OCI-LY7 (cell line): ENCODE measurements at regions not wholly inside any gene's neighbourhood (a gene's known extent, or its start where the extent isn't known, plus 50 kb on each side); places are given as distances from the start of the nearest gene placed in this dataset.

Experiments
- BruUV-seq: library from RNA; stranded (reverse); fragments of 400-500 nt; replicated peaks from 2 replicates; lab custom pipeline; 2021; lab: Mats Ljungman, UMichigan
- CTCF ChIA-PET: fragments of 300-600 bp; sonication (Branson Sonifier 250); formaldehyde crosslinking; loops from one replicate; lab custom pipeline; 2022; ENCODE audit warnings: antibody characterized with exemption; ENCODE audit not compliant: unreplicated experiment; lab: Charles Lee
- POLR2A ChIA-PET: fragments of 300-600 bp; sonication (Branson Sonifier 250); formaldehyde crosslinking; loops from one replicate; lab custom pipeline; 2022; ENCODE audit warnings: antibody characterized with exemption; lab: Charles Lee
- DNase-seq: peaks from one replicate; pipeline ENCODE4 v3.0.0-alpha.2; 2015; ENCODE audit warnings: low spot score
- H2AFZ ChIP-seq: fragments of 200-600 bp; sonication (generic), shearing (Covaris generic); 2 replicates; pipeline ENCODE4 v1.6.1; 2014; ENCODE audit warnings: mild to moderate bottlenecking, antibody characterized with exemption, low read length, moderate library complexity
- H3K27ac ChIP-seq: fragments of 200-600 bp; sonication (generic); 2 replicates; pipeline ENCODE4 v1.5.1; 2014; ENCODE audit warnings: mixed run types, low read depth, mild to moderate bottlenecking, moderate library complexity, low read length, inconsistent platforms; ENCODE audit not compliant: poor library complexity, severe bottlenecking
- H3K36me3 ChIP-seq: fragments of 200-600 bp; sonication (generic); 2 replicates; pipeline ENCODE4 v1.6.1; 2014; ENCODE audit warnings: mild to moderate bottlenecking, antibody characterized with exemption, low read length, moderate library complexity, mixed read lengths; ENCODE audit not compliant: insufficient read depth
- H3K4me1 ChIP-seq: fragments of 200-600 bp; sonication (generic); 2 replicates; pipeline ENCODE4 v1.5.1; 2014; ENCODE audit warnings: mild to moderate bottlenecking, low read length; ENCODE audit not compliant: insufficient read depth, poor library complexity, severe bottlenecking
- H3K4me2 ChIP-seq: fragments of 200-600 bp; sonication (generic); 2 replicates; pipeline ENCODE4 v1.6.1; 2014; ENCODE audit warnings: mild to moderate bottlenecking, low read length
- H3K4me3 ChIP-seq: fragments of 200-600 bp; sonication (generic); 2 replicates; pipeline ENCODE4 v1.5.1; 2014; ENCODE audit warnings: mild to moderate bottlenecking, low read depth, low read length; ENCODE audit not compliant: poor library complexity, severe bottlenecking
- H3K79me2 ChIP-seq: fragments of 200-600 bp; sonication (generic); 2 replicates; pipeline ENCODE4 v1.6.1; 2016; ENCODE audit warnings: low read depth, mild to moderate bottlenecking, low read length, moderate library complexity, mixed read lengths; ENCODE audit not compliant: insufficient read depth
- H3K9me2 ChIP-seq: fragments of 200-600 bp; sonication (generic); 2 replicates; pipeline ENCODE4 v1.6.1; 2016; ENCODE audit warnings: mild to moderate bottlenecking, low read length, mixed read lengths; ENCODE audit not compliant: insufficient read depth
- H3K9me3 ChIP-seq: fragments of 200-600 bp; sonication (generic); 2 replicates; pipeline ENCODE4 v1.6.1; 2014; ENCODE audit warnings: mild to moderate bottlenecking, mixed run types, low read length, mixed read lengths
- H4K20me1 ChIP-seq: fragments of 200-600 bp; sonication (generic); 2 replicates; pipeline ENCODE4 v1.6.1; 2014; ENCODE audit warnings: mild to moderate bottlenecking, antibody characterized with exemption, low read length, moderate library complexity, mixed read lengths; ENCODE audit not compliant: insufficient read depth
- CTCF ChIP-seq: fragments of 200-600 bp; sonication (generic); conservative IDR thresholded peaks from 2 replicates; pipeline ENCODE4 v1.5.1; 2014; ENCODE audit warnings: mild to moderate bottlenecking, antibody characterized with exemption, low read length, moderate library complexity, mixed read lengths
- EZH2phosphoT487 ChIP-seq: fragments of 200-600 bp; sonication (generic); IDR thresholded peaks from 2 replicates; pipeline ENCODE4 v1.6.1; 2018; ENCODE audit warnings: low read depth, borderline replicate concordance, mild to moderate bottlenecking, mixed run types, antibody characterized with exemption, low read length, moderate library complexity, mixed read lengths
- intact Hi-C: fragments of 100-400 bp; cut with micrococcal nuclease; formaldehyde crosslinking; loops from one replicate; pipeline ENCODE4 v1.10.0; 2022; ENCODE audit not compliant: unreplicated experiment

- intact Hi-C loops: no loop called here
- CTCF ChIA-PET: no interaction called here
- Histone ChIP-seq H3K4me1 (no peaks in the 10 kb centered on the region), H3K27ac (no peak overlapping the region), H3K4me3 (no peak overlapping the region), H2AFZ (no peak overlapping the region), H3K4me2 (no peak overlapping the region), H3K36me3 (no peaks in the 10 kb centered on the region), H3K9me2 (no peaks in the 10 kb centered on the region), H3K9me3 (no peaks in the 10 kb centered on the region), H4K20me1 (no peaks in the 10 kb centered on the region), H3K79me2 (no peaks in the 10 kb centered on the region)
- BruUV-seq: no TSS peak
- POLR2A ChIA-PET: no interaction called here
- TF ChIP-seq EZH2phosphoT487: no peak
- TF ChIP-seq CTCF: no peak
- DNase-seq: no peak
Measured at GRCh38 chr15:96076350-96076749, 254.2 kb upstream of the NR2F2 start.

GRCh38 chr15:96079041-96079440, 251.5 kb upstream of the NR2F2 start:
- BruUV-seq: no TSS peak
- Histone ChIP-seq H3K27ac (no peak overlapping the region), H4K20me1 (no peaks in the 10 kb centered on the region), H2AFZ (no peak overlapping the region), H3K4me2 (no peak overlapping the region), H3K4me3 (no peak overlapping the region), H3K9me2 (no peaks in the 10 kb centered on the region), H3K36me3 (no peaks in the 10 kb centered on the region), H3K79me2 (no peaks in the 10 kb centered on the region), H3K4me1 (no peaks in the 10 kb centered on the region), H3K9me3 (no peaks in the 10 kb centered on the region)
- ChIA-PET POLR2A (no interaction called here), CTCF (no interaction called here)
- DNase-seq: no peak
- TF ChIP-seq EZH2phosphoT487: no peak
- no peak for TF ChIP-seq CTCF
- intact Hi-C loops: no loop called here

GRCh38 chr15:96079882-96080281, 250.6 kb upstream of the NR2F2 start:
- TF ChIP-seq EZH2phosphoT487 (no peak), CTCF (no peak)
- no peak for DNase-seq
- Histone ChIP-seq H3K9me2 (no peaks in the 10 kb centered on the region), H3K4me3 (no peak overlapping the region), H3K4me1 (no peaks in the 10 kb centered on the region), H2AFZ (no peak overlapping the region), H3K27ac (no peak overlapping the region), H3K9me3 (no peaks in the 10 kb centered on the region), H4K20me1 (no peaks in the 10 kb centered on the region), H3K4me2 (no peak overlapping the region), H3K36me3 (no peaks in the 10 kb centered on the region), H3K79me2 (no peaks in the 10 kb centered on the region)
- intact Hi-C loops: no loop called here
- BruUV-seq: no TSS peak
- ChIA-PET POLR2A (no interaction called here), CTCF (no interaction called here)
